Endothelial cell of umbilical vein (primary cell): ENCODE measurements at regions not wholly inside any gene's neighbourhood (a gene's known extent, or its start where the extent isn't known, plus 50 kb on each side); places are given as distances from the start of the nearest gene placed in this dataset.

Source experiments
- BruUV-seq: library from RNA; stranded (reverse); fragments of 400-500 nt; replicated peaks from 2 replicates; lab custom pipeline; 2021; lab: Mats Ljungman, UMichigan
- CTCF ChIA-PET: fragments of 300-600, 350-600 bp; sonication (Branson Sonifier 250); formaldehyde crosslinking; loops from one replicate; lab custom pipeline; 2021; ENCODE audit warnings: antibody characterized with exemption, inconsistent platforms; lab: Charles Lee
- POLR2A ChIA-PET: fragments of 300-600, 350-600 bp; sonication (Branson Sonifier 250); formaldehyde crosslinking; loops from one replicate; lab custom pipeline; 2021; ENCODE audit warnings: antibody characterized with exemption, inconsistent platforms; lab: Charles Lee
- DNase-seq: peaks from one replicate; pipeline ENCODE4 v3.0.0-alpha.2; 2011; ENCODE audit warnings: low read depth, low spot score
- FAIRE-seq: peaks from 2 replicates; lab custom pipeline; 2011; peaks lifted over from hg19 to GRCh38; lab: Jason Lieb, UNC
- H2AFZ ChIP-seq: 2 replicates; pipeline ENCODE4 v1.6.0; 2012; ENCODE audit warnings: low read depth, low read length, control low read depth, inconsistent platforms
- H3K27ac ChIP-seq: 2 replicates; pipeline ENCODE4 v1.5.1; 2011; ENCODE audit warnings: low read depth, mild to moderate bottlenecking, control low read depth, low read length, moderate library complexity; ENCODE audit not compliant: insufficient read depth
- H3K27me3 ChIP-seq, 2 experiments: 2 replicates each; pipeline versions ENCODE4 v1.6.0 to v1.6.1; 2011; ENCODE audit warnings: low read length in 2 of 2, mixed read lengths in 1 of 2; ENCODE audit not compliant: control insufficient read depth in 2 of 2, insufficient read depth in 2 of 2
- H3K36me3 ChIP-seq, 2 experiments: 2 replicates in 1 of 2; 3 replicates in 1 of 2; pipeline ENCODE4 v1.5.1; 2011; ENCODE audit warnings: low read length in 2 of 2, mild to moderate bottlenecking in 1 of 2, moderate library complexity in 1 of 2; ENCODE audit not compliant: control insufficient read depth in 2 of 2, insufficient read depth in 2 of 2; ENCODE audit errors: extremely low read depth in 1 of 2
- H3K4me1 ChIP-seq: 3 replicates; pipeline ENCODE4 v1.5.1; 2011; ENCODE audit warnings: mild to moderate bottlenecking, low read length; ENCODE audit not compliant: control insufficient read depth, insufficient read depth; ENCODE audit errors: extremely low read depth
- H3K4me2 ChIP-seq: 2 replicates; pipeline ENCODE4 v1.6.1; 2011; ENCODE audit warnings: low read length, control low read depth, mixed read lengths; ENCODE audit not compliant: insufficient read depth
- H3K4me3 ChIP-seq, 3 experiments: fragments of 200-600 bp in 1 of 3; sonication (generic), shearing (Covaris generic) in 1 of 3; replicated peaks in 1 of 3; 2 replicates each; pipeline ENCODE4 v1.5.1; 2011 to 2016; ENCODE audit warnings: control low read depth in 3 of 3, low read length in 3 of 3, mild to moderate bottlenecking in 2 of 3, inconsistent platforms in 1 of 3, low read depth in 1 of 3, moderate library complexity in 1 of 3; ENCODE audit not compliant: insufficient read depth in 1 of 3
- H3K79me2 ChIP-seq: 2 replicates; pipeline ENCODE4 v1.6.0; 2012; ENCODE audit warnings: low read length, inconsistent platforms; ENCODE audit not compliant: control insufficient read depth, insufficient read depth
- H3K9ac ChIP-seq: replicated peaks from 2 replicates; pipeline ENCODE3; 2011; ENCODE audit warnings: low read length, control low read depth; ENCODE audit not compliant: insufficient read depth; ENCODE audit errors: extremely low read depth
- H3K9me1 ChIP-seq: replicated peaks from 3 replicates; pipeline ENCODE4 v1.6.0; 2011; ENCODE audit warnings: mild to moderate bottlenecking, low read length; ENCODE audit not compliant: control insufficient read depth, insufficient read depth; ENCODE audit errors: extremely low read depth
- H3K9me3 ChIP-seq: replicated peaks from 2 replicates; pipeline ENCODE4 v1.5.1; 2012; ENCODE audit warnings: low read length, inconsistent platforms; ENCODE audit not compliant: control insufficient read depth, insufficient read depth
- H4K20me1 ChIP-seq: replicated peaks from 2 replicates; pipeline ENCODE3; 2011; ENCODE audit warnings: mild to moderate bottlenecking, low read length; ENCODE audit not compliant: control insufficient read depth, insufficient read depth; ENCODE audit errors: extremely low read depth
- EZH2 ChIP-seq: IDR thresholded peaks from 2 replicates; pipeline ENCODE4 v1.6.1; 2012; ENCODE audit warnings: borderline replicate concordance, low read depth, mild to moderate bottlenecking, moderate library complexity, low read length, inconsistent platforms; ENCODE audit not compliant: severe bottlenecking
- FOS ChIP-seq: IDR thresholded peaks from 2 replicates; pipeline ENCODE4 v1.6.1; 2011; ENCODE audit warnings: mild to moderate bottlenecking, low read length, moderate library complexity, borderline replicate concordance; ENCODE audit not compliant: insufficient read depth
- GATA2 ChIP-seq: IDR thresholded peaks from 2 replicates; pipeline ENCODE4 v1.7.0; 2011; ENCODE audit warnings: low read depth, mild to moderate bottlenecking, moderate library complexity, mixed read lengths, low read length; ENCODE audit not compliant: insufficient read length, insufficient read depth
- JUN ChIP-seq: IDR thresholded peaks from 2 replicates; pipeline ENCODE4 v1.6.1; 2011; ENCODE audit warnings: borderline replicate concordance, low read depth; ENCODE audit not compliant: insufficient read length, insufficient read depth
- MYC ChIP-seq: IDR thresholded peaks from one replicate; pipeline ENCODE4 v1.6.1; 2011; ENCODE audit warnings: mild to moderate bottlenecking, low read depth, low read length
- POLR2A ChIP-seq: IDR thresholded peaks from 2 replicates; pipeline ENCODE4 v1.6.1; 2012; ENCODE audit warnings: low read depth, mild to moderate bottlenecking, control low read depth, low read length
- POLR2AphosphoS5 ChIP-seq: IDR thresholded peaks from 2 replicates; pipeline ENCODE4 v1.6.1; 2012; ENCODE audit warnings: low read depth, mild to moderate bottlenecking, control low read depth, low read length, moderate library complexity; ENCODE audit not compliant: insufficient read depth
- dilution Hi-C: fragments of 300-500 bp; cut with MboI; formaldehyde crosslinking; loops from one replicate; pipeline ENCODE4 v1.15.0; 2019; ENCODE audit warnings: low sequenced_read_pairs; ENCODE audit not compliant: extremely low pct_ligation_motif_present
- intact Hi-C: fragments of 100-400 bp; cut with micrococcal nuclease; formaldehyde crosslinking; loops from one replicate; pipeline ENCODE4 v1.10.0; 2022
- TF ChIP-seq, protein P1 (sequence below): IDR thresholded peaks from 2 replicates; pipeline ENCODE4 v1.6.1; 2011; ENCODE audit not compliant: insufficient read depth, insufficient read length
- TF ChIP-seq, protein P2 (sequence below), 2 donors: IDR thresholded peaks; 1 replicate in 1 of 2; 2 replicates in 1 of 2; pipeline ENCODE4 v1.5.1; 2011; ENCODE audit warnings: low read length in 2 of 2, mild to moderate bottlenecking in 2 of 2, moderate library complexity in 2 of 2, control low read depth in 1 of 2, inconsistent platforms in 1 of 2, low read depth in 1 of 2; ENCODE audit not compliant: insufficient read depth in 1 of 2; ENCODE audit errors: extremely low read depth in 1 of 2

DNA sequence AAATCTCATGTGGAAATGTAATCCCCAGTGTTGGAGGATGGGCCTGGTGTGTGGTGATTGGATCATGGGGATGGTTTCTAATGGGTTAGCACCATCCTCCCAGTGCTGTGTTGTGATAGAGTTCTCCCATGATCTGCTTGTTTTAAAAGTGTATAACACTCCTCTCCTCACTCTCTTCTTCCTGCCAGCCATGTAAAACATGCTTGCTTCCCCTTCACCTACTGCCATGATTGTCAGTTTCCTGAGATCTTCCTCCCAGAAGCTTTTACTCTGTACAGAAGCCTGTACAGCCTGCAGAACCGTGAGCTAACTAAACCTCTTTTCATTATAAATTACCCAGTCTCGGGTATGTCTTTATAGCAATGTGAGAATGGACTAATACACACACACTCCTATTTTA, 499.1 kb downstream of the RASEF start:
- FAIRE-seq = no peak
- dilution Hi-C loops = no loop called here
- ChIA-PET CTCF (no interaction called here), POLR2A (no interaction called here)
- no peak overlapping the region for H2AFZ ChIP-seq
- H3K9me1 ChIP-seq = no peaks in the 10 kb centered on the region
- no peaks in the 10 kb centered on the region for H3K27me3 ChIP-seq
- H3K4me3 ChIP-seq = no peak overlapping the region
- intact Hi-C loops = no loop called here
- H3K36me3 ChIP-seq = no peaks in the 10 kb centered on the region
- no peak overlapping the region for H3K27ac ChIP-seq
- no peak overlapping the region for H3K9ac ChIP-seq
- TF ChIP-seq, protein P1, sequence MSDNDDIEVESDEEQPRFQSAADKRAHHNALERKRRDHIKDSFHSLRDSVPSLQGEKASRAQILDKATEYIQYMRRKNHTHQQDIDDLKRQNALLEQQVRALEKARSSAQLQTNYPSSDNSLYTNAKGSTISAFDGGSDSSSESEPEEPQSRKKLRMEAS = no peak
- TF ChIP-seq JUN (no peak), EZH2 (no peak), FOS (no peak), GATA2 (no peak), MYC (no peak), POLR2AphosphoS5 (no peak), POLR2A (no peak)
- TF ChIP-seq, protein P2, sequence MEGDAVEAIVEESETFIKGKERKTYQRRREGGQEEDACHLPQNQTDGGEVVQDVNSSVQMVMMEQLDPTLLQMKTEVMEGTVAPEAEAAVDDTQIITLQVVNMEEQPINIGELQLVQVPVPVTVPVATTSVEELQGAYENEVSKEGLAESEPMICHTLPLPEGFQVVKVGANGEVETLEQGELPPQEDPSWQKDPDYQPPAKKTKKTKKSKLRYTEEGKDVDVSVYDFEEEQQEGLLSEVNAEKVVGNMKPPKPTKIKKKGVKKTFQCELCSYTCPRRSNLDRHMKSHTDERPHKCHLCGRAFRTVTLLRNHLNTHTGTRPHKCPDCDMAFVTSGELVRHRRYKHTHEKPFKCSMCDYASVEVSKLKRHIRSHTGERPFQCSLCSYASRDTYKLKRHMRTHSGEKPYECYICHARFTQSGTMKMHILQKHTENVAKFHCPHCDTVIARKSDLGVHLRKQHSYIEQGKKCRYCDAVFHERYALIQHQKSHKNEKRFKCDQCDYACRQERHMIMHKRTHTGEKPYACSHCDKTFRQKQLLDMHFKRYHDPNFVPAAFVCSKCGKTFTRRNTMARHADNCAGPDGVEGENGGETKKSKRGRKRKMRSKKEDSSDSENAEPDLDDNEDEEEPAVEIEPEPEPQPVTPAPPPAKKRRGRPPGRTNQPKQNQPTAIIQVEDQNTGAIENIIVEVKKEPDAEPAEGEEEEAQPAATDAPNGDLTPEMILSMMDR (IDR thresholded peaks at IDR 0.05; ENCODE audit: extremely low read depth in 1 of 2, insufficient read depth in 1 of 2, low read depth in 1 of 2, low read length in 2 of 2) = no peak
- no peaks in the 10 kb centered on the region for H3K79me2 ChIP-seq
- H3K4me2 ChIP-seq = no peak overlapping the region
- no peak for DNase-seq
- no TSS peak for BruUV-seq
- H3K9me3 ChIP-seq = no peaks in the 10 kb centered on the region
- no peaks in the 10 kb centered on the region for H4K20me1 ChIP-seq
- no peaks in the 10 kb centered on the region for H3K4me1 ChIP-seq
